HG02885 (cell line): ENCODE measurements at regions not wholly inside any gene's neighbourhood (a gene's known extent, or its start where the extent isn't known, plus 50 kb on each side); places are given as distances from the start of the nearest gene placed in this dataset.
"Not testable (repeated sequence)": the region's sequence is repeated elsewhere in the genome, so short reads cannot be mapped to it uniquely, and the experiment has no call there.

Experiments used
- ATAC-seq: cut with Tn5 transposase; IDR thresholded peaks from one replicate; pipeline ENCODE4 v1.9.1; 2021; ENCODE audit warnings: mild to moderate bottlenecking; ENCODE audit not compliant: unreplicated experiment, poor library complexity

GRCh38 chr4:54993473-54994026 is 131.8 kb downstream of the KDR start:
- ATAC-seq, result not testable (repeated sequence)

GRCh38 chr4:54992266-54992665 is 133.1 kb downstream of the KDR start:
- no peak for ATAC-seq

- no peak for ATAC-seq
Observed at GRCh38 chr4:54988655-54989054, 136.7 kb downstream of the KDR start.

- no peak for ATAC-seq
Observed at GRCh38 chr4:54986095-54986846, 139.1 kb downstream of the KDR start.

- ATAC-seq, result no peak
Observed at GRCh38 chr4:54976682-54977081, 148.7 kb downstream of the KDR start.

GRCh38 chr4:54976031-54976430 is 149.4 kb downstream of the KDR start:
- no peak for ATAC-seq

- no peak for ATAC-seq
Observed at GRCh38 chr4:54973784-54974183, 151.6 kb downstream of the KDR start.

GRCh38 chr4:54971474-54971950 is 153.9 kb downstream of the KDR start:
- ATAC-seq, result peak; percentile 94

- no peak for ATAC-seq
Observed at GRCh38 chr4:54967289-54967688, 158.1 kb downstream of the KDR start.

- no peak for ATAC-seq
Observed at GRCh38 chr4:54961357-54961975, 163.9 kb downstream of the KDR start.

- ATAC-seq, result no peak
Observed at GRCh38 chr4:54959651-54960116, 165.7 kb downstream of the KDR start.

GRCh38 chr4:54959131-54959530 is 166.3 kb downstream of the KDR start:
- no peak for ATAC-seq

- no peak for ATAC-seq
Observed at GRCh38 chr4:54958236-54958635, 167.2 kb downstream of the KDR start.

- no peak for ATAC-seq
Observed at GRCh38 chr4:54954656-54955388, 170.6 kb downstream of the KDR start.

- ATAC-seq, result no peak
Observed at GRCh38 chr4:54946741-54947140, 178.7 kb downstream of the KDR start.

GRCh38 chr4:54945838-54946237 is 179.6 kb downstream of the KDR start:
- ATAC-seq, result peak; percentile 50

- peak; percentile 28 for ATAC-seq
Observed at GRCh38 chr4:54942721-54943120, 182.7 kb downstream of the KDR start.

GRCh38 chr4:54941994-54942552 is 183.3 kb downstream of the KDR start:
- ATAC-seq, result peak; percentile 70

- ATAC-seq, result no peak
Observed at GRCh38 chr4:54940996-54941865, 184.2 kb downstream of the KDR start.

GRCh38 chr4:54937501-54937900 is 187.9 kb downstream of the KDR start:
- ATAC-seq, result no peak
